Fibroblast of lung (primary cell): ENCODE measurements at regions not wholly inside any gene's neighbourhood (a gene's known extent, or its start where the extent isn't known, plus 50 kb on each side); places are given as distances from the start of the nearest gene placed in this dataset.

ENCODE experiments used
- DNase-seq, 2 donors: peaks; one replicate each; pipeline versions ENCODE4 v3.0.0 to v3.0.0-alpha.2; 2010; ENCODE audit warnings: low read depth in 2 of 2
- H2AFZ ChIP-seq: 2 replicates; pipeline ENCODE4 v1.5.1; 2012; ENCODE audit warnings: low read length, control low read depth, inconsistent platforms
- H3K27ac ChIP-seq: 2 replicates; pipeline ENCODE4 v1.5.1; 2011; ENCODE audit warnings: low read length, control low read depth; ENCODE audit not compliant: insufficient read depth
- H3K27me3 ChIP-seq: 2 replicates; pipeline ENCODE4 v1.5.1; 2011; ENCODE audit warnings: mild to moderate bottlenecking, low read length; ENCODE audit not compliant: control insufficient read depth, insufficient read depth
- H3K36me3 ChIP-seq: 2 replicates; pipeline ENCODE4 v1.5.1; 2011; ENCODE audit warnings: low read length; ENCODE audit not compliant: control insufficient read depth, insufficient read depth
- H3K4me1 ChIP-seq: 2 replicates; pipeline ENCODE4 v1.5.1; 2011; ENCODE audit warnings: low read length; ENCODE audit not compliant: control insufficient read depth, insufficient read depth; ENCODE audit errors: extremely low read depth
- H3K4me2 ChIP-seq: 2 replicates; pipeline ENCODE4 v1.5.1; 2011; ENCODE audit warnings: low read length, control low read depth; ENCODE audit not compliant: insufficient read depth; ENCODE audit errors: extremely low read depth
- H3K4me3 ChIP-seq, 4 experiments: fragments of 200-600 bp in 1 of 4; sonication (generic) in 1 of 4; replicated peaks in 1 of 4; 2 replicates each; pipeline ENCODE4 v1.5.1; 2011 to 2016; ENCODE audit warnings: low read length in 4 of 4, low read depth in 3 of 4, mild to moderate bottlenecking in 3 of 4, control low read depth in 2 of 4, inconsistent platforms in 1 of 4, mixed read lengths in 1 of 4; ENCODE audit not compliant: insufficient read depth in 1 of 4; ENCODE audit errors: control extremely low read depth in 1 of 4
- H3K79me2 ChIP-seq: 2 replicates; pipeline ENCODE4 v1.5.1; 2012; ENCODE audit warnings: mild to moderate bottlenecking, low read length, inconsistent platforms; ENCODE audit not compliant: control insufficient read depth, insufficient read depth
- H3K9ac ChIP-seq: 2 replicates; pipeline ENCODE4 v1.5.1; 2011; ENCODE audit warnings: mild to moderate bottlenecking, low read length, control low read depth; ENCODE audit not compliant: insufficient read depth
- H3K9me3 ChIP-seq: 2 replicates; pipeline ENCODE4 v1.5.1; 2012; ENCODE audit warnings: low read depth, low read length; ENCODE audit not compliant: control insufficient read depth, insufficient read depth
- H4K20me1 ChIP-seq: 2 replicates; pipeline ENCODE4 v1.5.1; 2011; ENCODE audit warnings: low read length; ENCODE audit not compliant: control insufficient read depth, insufficient read depth; ENCODE audit errors: extremely low read depth
- CTCF ChIP-seq, 2 donors: IDR thresholded peaks in 1 of 2; conservative IDR thresholded peaks in 1 of 2; 1 replicate in 1 of 2; 2 replicates in 1 of 2; pipeline ENCODE4 v1.5.1; 2011 to 2012; ENCODE audit warnings: low read length in 2 of 2, control low read depth in 1 of 2, inconsistent platforms in 1 of 2, low read depth in 1 of 2, mild to moderate bottlenecking in 1 of 2
- EZH2 ChIP-seq: IDR thresholded peaks from 2 replicates; pipeline ENCODE4 v1.5.1; 2012; ENCODE audit warnings: low read length, control low read depth, mild to moderate bottlenecking; ENCODE audit errors: missing control alignments

GRCh38 chr2:60675301-60675700, 80.8 kb upstream of the PAPOLG start:
- H3K4me1 ChIP-seq, result no peaks in the 10 kb centered on the region
- H3K4me2 ChIP-seq, result no peak overlapping the region
- no peak overlapping the region for H3K4me3 ChIP-seq
- H3K9me3 ChIP-seq, result no peaks in the 10 kb centered on the region
- H3K79me2 ChIP-seq, result no peaks in the 10 kb centered on the region
- no peaks in the 10 kb centered on the region for H4K20me1 ChIP-seq
- peaks cover 3% of the 10 kb centered on the region for H3K27me3 ChIP-seq
- H3K27ac ChIP-seq, result no peak overlapping the region
- no peaks in the 10 kb centered on the region for H3K36me3 ChIP-seq
- DNase-seq, result no peak
- no peak overlapping the region for H2AFZ ChIP-seq
- no peak overlapping the region for H3K9ac ChIP-seq
- TF ChIP-seq EZH2, result no peak
- TF ChIP-seq CTCF (conservative IDR thresholded peaks at IDR 0.05 in 1 of 2, IDR thresholded peaks at IDR 0.05 in 1 of 2; ENCODE audit: low read depth in 1 of 2, low read length in 2 of 2), result no peak

GRCh38 chr2:60676706-60677330, 79.2 kb upstream of the PAPOLG start:
- Histone ChIP-seq H4K20me1 (no peaks in the 10 kb centered on the region), H3K9me3 (no peaks in the 10 kb centered on the region), H3K4me1 (no peaks in the 10 kb centered on the region), H3K9ac (no peak overlapping the region), H3K4me2 (no peak overlapping the region), H3K27ac (no peak overlapping the region), H3K4me3 (no peak overlapping the region), H3K27me3 (peaks cover 3% of the 10 kb centered on the region), H3K79me2 (no peaks in the 10 kb centered on the region), H3K36me3 (no peaks in the 10 kb centered on the region), H2AFZ (no peak overlapping the region)
- TF ChIP-seq EZH2 (no peak), CTCF (conservative IDR thresholded peaks at IDR 0.05 in 1 of 2, IDR thresholded peaks at IDR 0.05 in 1 of 2; ENCODE audit: low read depth in 1 of 2, low read length in 2 of 2) (no peak)
- DNase-seq, result no peak

- no peaks in the 10 kb centered on the region for H3K79me2 ChIP-seq
- H3K27ac ChIP-seq, result no peak overlapping the region
- H3K4me1 ChIP-seq, result no peaks in the 10 kb centered on the region
- H3K36me3 ChIP-seq, result no peaks in the 10 kb centered on the region
- H4K20me1 ChIP-seq, result no peaks in the 10 kb centered on the region
- no peak overlapping the region for H3K4me2 ChIP-seq
- H3K27me3 ChIP-seq, result peaks cover 3% of the 10 kb centered on the region
- no peak overlapping the region for H3K9ac ChIP-seq
- H3K4me3 ChIP-seq, result no peak overlapping the region
- H3K9me3 ChIP-seq, result no peaks in the 10 kb centered on the region
- TF ChIP-seq EZH2, result no peak
- no peak for TF ChIP-seq CTCF (conservative IDR thresholded peaks at IDR 0.05 in 1 of 2, IDR thresholded peaks at IDR 0.05 in 1 of 2; ENCODE audit: low read depth in 1 of 2, low read length in 2 of 2)
- no peak for DNase-seq
- no peak overlapping the region for H2AFZ ChIP-seq
Observed at GRCh38 chr2:60677356-60677755, 78.7 kb upstream of the PAPOLG start.
